ENCODE measurements at regions not wholly inside any gene's neighbourhood (a gene's known extent, or its start where the extent isn't known, plus 50 kb on each side); places are given as distances from the start of the nearest gene placed in this dataset.

DNA sequence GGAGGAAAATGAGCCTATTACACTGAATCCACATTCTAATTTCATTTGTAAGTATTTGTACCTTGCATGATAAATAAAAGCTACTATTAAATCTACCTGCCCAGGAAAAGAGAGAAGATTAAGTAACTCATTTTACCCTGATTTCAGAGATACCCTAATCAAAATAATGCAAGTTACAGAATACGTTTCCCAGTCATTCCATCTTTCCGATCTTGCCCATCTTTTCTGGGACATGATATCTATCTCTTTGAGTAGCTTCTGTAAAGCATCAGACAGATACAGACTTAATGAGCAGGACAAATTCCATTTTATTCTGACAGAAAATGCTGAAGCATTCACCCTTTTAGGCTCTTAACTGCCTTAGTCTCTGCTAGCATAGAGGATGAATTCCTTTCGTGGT lies 56.6 kb downstream of the SPRY2 start:
- H3K4me3 ChIP-seq (ENCODE audit: low read length): no peak overlapping the region
- no peak for TF ChIP-seq ZNF274 (IDR thresholded peaks at IDR 0.05; ENCODE audit: low read depth, low read length)

DNA sequence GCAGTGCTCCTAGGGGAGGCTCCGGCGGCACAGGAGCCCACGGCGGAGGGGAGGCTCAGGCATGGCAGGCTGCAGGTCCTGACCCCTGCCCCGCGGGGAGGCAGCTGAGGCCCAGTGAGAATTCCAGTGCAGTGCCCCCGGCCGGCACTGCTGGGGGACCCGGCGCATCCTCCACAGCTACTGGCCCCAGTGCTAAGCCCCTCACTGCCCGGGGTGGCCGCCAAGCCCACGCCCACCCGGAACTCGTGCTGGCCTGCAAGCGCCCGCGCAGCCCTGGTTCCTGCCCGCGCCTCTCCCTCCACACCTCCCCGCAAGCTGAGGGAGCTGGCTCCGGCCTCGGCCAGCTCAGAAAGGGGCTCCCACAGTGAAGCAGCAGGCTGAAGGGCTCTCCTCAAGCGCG lies 62.2 kb downstream of the SPRY2 start:
- TF ChIP-seq ZNF274 (IDR thresholded peaks at IDR 0.05; ENCODE audit: low read depth, low read length): no peak
- no peak overlapping the region for H3K4me3 ChIP-seq (ENCODE audit: low read length)

DNA sequence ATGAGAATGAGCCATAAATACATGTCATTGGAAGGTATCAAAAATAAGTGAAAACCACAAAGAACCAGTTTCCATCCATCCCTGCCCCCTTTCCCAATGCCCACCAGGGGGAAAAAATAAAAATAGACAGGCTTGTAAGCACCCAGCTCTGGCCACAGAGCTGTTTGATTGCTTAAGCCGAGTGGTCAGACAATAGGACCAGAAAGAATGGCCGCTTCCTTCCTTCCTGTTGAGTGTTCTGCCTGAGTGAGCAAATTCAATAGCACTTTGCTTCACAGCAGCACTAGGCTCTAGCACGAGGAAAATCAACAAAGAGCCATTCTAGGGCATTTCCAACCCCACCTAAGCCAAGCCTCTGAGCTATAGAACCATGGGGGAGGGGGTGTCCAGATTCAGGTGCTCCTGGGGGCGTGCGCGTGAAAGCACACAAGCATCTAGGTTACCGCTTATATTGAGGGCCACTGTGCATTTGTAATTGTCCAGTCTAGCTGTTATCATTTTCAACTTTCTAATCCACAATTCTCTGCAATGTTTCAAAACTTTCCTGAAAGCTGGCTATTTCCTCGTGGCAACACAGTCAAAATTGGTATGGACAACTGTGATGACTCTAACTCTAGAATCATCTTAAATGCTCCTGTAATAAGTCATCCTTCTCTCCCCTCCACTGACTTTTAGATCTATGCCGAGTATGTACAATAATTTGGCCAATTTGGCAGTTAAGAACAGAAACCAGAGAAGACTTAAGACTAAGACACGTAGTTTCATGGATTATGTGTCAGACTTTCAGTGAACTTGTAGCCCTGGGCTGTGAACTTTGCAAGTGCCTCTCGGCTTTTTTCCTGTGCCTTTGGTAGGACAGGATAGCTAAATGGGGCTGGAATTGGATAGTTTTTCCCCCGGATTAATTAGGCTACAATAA lies 64.3 kb downstream of the SPRY2 start:
- TF ChIP-seq ZNF274 (IDR thresholded peaks at IDR 0.05; ENCODE audit: low read depth, low read length): no peak
- H3K4me3 ChIP-seq (ENCODE audit: low read length): no peak overlapping the region

DNA sequence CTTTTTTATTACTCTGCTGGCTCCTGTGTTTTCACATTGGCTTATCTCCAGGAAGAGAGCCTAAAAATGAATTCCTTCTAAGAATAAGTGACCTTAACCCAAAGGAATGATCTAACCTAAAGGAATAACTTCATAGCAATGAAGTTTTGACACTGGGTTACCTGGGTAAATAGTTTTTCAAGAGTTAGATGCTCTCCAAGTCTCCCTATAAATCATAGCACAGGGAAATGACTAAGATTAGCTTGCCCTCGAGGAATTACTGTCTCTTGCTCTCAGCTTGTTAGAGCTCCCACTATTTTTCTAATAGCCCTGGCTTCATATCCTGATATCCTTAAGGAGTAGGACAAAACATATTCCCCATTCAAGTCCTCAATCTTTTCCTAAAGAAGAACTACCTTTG lies 66.3 kb downstream of the SPRY2 start:
- H3K4me3 ChIP-seq (ENCODE audit: low read length): no peak overlapping the region
- TF ChIP-seq ZNF274 (IDR thresholded peaks at IDR 0.05; ENCODE audit: low read depth, low read length): no peak

DNA sequence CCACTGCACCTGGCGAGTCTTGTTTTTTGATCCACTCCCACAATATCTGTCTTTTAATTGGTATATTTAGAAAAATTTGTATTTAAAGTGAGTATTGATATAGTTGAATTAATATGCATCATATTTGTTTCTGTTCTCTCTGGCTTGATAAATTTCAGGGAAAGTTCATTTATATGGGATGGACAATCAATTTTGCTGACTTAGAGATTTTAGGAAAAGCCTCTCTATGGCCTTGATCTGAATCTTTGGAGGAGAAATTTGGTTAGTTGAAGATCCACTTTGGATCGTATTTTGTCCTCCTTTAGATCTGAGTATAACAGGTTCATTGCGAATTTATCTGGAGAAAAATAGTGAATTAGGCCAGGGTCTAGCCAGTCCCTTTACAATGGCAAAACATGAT lies 67.2 kb downstream of the SPRY2 start:
- no peak for TF ChIP-seq ZNF274 (IDR thresholded peaks at IDR 0.05; ENCODE audit: low read depth, low read length)

DNA sequence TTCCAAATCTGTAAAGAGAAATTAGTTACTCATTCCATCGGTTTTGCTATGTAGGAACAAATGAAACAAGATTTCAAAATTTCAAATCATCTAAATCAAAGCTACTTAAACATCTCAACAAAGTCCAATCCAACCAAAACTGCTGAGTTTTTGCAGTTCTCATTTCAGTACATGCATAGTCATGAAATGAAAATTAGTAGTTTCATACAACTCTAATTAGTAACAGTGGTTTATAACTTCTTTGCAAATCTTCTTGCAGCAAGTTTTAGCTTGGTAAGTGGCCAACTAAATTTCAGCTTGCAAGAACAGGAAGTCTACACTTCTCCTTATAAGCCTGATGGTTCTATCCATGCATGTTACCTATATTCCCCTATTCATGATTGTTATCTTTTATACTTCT lies 75.6 kb downstream of the SPRY2 start:
- no peak for TF ChIP-seq ZNF274 (IDR thresholded peaks at IDR 0.05; ENCODE audit: low read depth, low read length)
- no peak overlapping the region for H3K4me3 ChIP-seq (ENCODE audit: low read length)

More for the DNA sequence above, 67.2 kb downstream of the SPRY2 start:
- H3K4me3 ChIP-seq (ENCODE audit: low read length): no peak overlapping the region

DNA sequence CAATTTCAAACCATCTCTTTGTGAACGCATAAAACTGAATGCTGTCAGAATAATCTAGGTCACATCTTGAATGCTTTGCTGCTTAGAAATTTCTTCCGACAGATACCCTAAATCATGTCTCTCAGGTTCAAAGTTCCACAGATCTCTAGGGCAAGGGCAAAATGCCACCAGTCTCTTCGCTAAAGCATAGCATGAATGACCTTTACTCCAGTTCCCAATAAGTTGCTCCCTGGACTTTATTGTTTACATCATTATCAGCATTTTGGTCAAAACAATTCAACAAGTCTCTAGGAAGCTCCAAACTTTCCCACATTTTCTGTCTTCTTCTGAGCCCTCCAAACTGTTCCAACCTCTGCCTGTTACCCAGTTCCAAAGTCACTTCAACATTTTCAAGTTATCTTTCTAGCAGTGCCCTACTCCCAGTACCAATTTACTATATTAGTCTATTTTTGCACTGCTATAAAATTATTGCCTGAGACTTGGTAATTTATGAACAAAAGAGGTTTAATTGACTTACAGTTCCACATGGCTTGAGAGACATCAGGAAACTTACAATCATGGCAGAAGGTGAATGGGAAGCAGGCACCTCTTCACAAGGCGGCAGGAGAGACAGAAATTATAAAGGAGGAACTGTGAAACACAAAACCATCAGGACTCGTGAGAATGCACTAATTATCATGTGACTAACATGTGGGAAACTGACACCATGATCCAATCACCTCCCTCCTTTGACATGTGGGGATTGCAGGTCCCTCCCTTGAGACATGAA lies 77.0 kb downstream of the SPRY2 start:
- no peak overlapping the region for H3K4me3 ChIP-seq (ENCODE audit: low read length)
- no peak for TF ChIP-seq ZNF274 (IDR thresholded peaks at IDR 0.05; ENCODE audit: low read depth, low read length)

DNA sequence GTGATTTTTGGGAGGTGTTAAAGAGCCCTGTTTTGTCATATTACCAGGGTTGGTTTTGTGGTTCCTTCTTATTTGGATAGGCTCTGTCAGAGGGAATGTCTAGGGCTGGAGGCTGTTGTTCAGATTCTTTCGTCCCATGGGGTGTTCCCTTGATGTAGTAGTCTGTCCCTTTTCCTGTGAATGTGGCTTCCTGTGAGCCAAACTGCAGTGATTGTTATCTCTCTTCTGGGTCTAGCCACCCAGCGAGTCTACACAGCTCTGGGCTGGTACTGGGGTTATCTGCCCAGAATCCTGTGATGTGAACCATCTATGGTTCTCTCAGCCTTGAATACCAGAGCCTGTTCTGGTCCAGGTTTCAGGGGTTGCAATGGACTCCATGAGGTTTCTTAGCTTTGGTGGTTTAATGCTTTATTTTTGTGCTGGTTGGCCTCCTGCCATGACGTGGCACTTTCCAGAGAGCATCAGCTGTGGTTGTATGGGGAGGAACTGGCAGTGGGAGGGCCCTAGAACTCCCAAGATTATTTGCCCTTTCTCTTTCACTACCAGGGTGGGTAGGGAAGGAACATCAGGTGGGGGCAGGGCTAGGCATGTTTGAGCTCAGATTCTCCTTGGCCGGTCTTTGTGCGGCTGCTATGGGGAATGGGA lies 78.8 kb downstream of the SPRY2 start:
- no peak for TF ChIP-seq ZNF274 (IDR thresholded peaks at IDR 0.05; ENCODE audit: low read depth, low read length)
- no peak overlapping the region for H3K4me3 ChIP-seq (ENCODE audit: low read length)

DNA sequence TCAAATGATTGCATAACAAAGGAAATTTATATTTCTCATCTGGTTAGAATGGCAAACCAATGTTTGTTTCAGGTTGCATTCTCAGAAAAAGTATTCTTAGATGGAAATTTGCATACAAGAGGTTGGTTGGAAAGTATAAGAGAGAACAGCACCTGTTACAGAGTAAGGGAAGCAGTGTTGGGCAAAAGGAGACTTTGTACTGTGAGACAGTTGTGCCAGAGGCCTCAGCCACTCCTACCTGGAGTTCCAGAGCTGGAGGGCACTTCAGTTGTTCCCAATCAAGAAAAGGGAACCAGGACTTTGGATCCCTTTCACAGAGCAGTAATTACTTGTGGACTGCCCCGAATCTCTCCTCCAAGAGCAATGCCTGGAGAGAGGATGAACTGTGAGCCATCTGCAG lies 81.8 kb downstream of the SPRY2 start:
- no peak overlapping the region for H3K4me3 ChIP-seq (ENCODE audit: low read length)
- TF ChIP-seq ZNF274 (IDR thresholded peaks at IDR 0.05; ENCODE audit: low read depth, low read length): no peak

DNA sequence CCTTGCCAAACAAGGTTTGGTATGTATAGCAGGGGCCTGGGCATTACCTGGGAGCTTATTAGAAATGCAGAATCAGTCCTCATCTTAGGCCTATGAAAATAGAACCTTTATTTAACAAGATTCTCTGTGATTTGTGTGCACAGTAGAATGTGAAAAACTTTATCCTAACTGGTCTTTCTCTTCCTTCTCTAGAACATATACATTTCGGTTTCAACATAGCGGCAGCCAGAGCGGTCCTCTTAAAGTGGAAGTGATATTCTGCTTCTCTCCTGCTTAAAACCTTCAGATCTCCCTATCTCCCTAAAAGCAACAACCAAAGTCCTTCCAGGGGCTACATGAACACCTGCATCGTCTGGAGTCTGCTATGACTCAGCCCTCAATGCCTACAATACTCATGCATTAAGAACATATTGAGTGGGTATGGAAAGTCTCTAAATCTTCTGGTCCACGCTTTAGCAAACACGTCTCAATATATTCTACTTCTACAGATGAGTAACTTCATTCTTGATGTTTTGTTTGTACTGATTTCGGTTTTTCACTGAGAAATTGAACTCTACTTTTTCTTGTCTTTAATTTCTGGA lies 84.5 kb downstream of the SPRY2 start:
- no peak overlapping the region for H3K4me3 ChIP-seq (ENCODE audit: low read length)
- no peak for TF ChIP-seq ZNF274 (IDR thresholded peaks at IDR 0.05; ENCODE audit: low read depth, low read length)

DNA sequence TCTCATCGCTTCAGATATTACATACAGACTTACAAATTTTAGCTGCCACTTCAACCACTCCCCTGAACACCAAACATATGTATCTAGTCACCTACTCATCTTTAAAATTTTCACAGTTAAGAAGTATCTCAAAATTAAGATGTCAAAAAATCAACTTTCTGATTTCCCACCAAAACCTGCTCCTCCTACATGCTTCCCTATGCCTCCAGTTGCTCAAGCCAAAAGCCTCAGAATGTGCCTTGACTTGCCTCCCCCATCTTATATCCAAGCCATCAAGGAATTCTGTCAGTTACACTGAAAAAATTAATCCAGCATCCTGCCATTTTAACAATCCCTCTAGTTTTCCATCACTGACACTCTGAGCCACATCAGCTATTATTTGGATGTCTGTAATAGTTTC lies 85.0 kb downstream of the SPRY2 start:
- TF ChIP-seq ZNF274 (IDR thresholded peaks at IDR 0.05; ENCODE audit: low read depth, low read length): no peak
- H3K4me3 ChIP-seq (ENCODE audit: low read length): no peak overlapping the region

DNA sequence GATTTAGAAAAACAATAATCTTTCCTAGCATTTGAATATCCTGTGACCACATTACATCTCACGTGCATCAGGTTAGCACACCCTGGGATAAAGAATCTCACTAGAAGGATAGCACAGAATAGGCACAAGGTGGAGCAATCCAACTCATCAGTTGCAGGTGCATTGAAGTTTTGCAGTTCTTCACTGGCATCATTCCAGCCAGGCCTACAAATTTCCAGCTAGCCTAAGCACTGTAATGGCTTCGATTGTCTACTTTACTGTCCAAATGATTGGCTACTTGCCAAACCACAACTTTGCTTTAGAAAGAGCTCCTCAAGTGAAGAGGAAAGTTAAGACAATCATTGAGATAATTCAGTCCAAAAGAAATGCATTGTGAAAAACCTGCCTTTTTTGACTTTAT lies 89.5 kb downstream of the SPRY2 start:
- H3K4me3 ChIP-seq (ENCODE audit: low read length): no peak overlapping the region

DNA sequence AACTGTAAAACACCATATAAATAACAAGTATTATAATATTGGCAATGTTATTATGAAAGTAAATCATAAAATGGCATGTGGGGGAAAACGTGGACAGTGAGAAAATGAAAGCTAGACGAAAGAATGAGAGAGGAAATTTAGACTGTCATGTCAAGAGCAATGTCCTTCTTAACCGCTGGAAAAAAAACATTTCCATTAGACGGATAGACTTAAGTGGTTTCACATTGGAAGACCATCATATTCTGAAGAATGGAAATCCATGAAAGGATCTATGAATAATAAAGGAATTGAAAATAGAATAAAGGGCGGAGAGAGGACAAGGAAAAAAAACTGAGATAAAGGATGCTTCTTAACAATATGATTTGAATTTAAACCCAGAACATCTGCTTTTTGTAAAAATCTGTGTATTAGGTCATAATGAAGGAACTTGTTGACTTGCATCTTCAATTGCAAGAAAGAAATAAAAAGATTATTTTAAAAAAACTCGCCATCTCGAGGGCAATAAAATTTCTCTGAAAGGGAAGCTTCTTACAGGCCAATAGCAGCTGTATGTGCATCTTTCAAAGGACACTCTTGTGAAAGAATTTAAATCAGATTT lies 90.6 kb downstream of the SPRY2 start:
- TF ChIP-seq ZNF274 (IDR thresholded peaks at IDR 0.05; ENCODE audit: low read depth, low read length): no peak
- no peak overlapping the region for H3K4me3 ChIP-seq (ENCODE audit: low read length)

More for the DNA sequence above, 89.5 kb downstream of the SPRY2 start:
- no peak for TF ChIP-seq ZNF274 (IDR thresholded peaks at IDR 0.05; ENCODE audit: low read depth, low read length)

All from GM08714 (cell line).